C4-2B (cell line): ENCODE measurements at regions not wholly inside any gene's neighbourhood (a gene's known extent, or its start where the extent isn't known, plus 50 kb on each side); places are given as distances from the start of the nearest gene placed in this dataset.

ENCODE experiments used
- CTCF ChIP-seq: fragments of 450-650 bp; conservative IDR thresholded peaks from 2 replicates; pipeline ENCODE4 v1.5.1; 2017; ENCODE audit warnings: mild to moderate bottlenecking
- ZFX ChIP-seq: fragments of 450-650 bp; IDR thresholded peaks from 2 replicates; pipeline ENCODE4 v1.6.1; 2017

DNA sequence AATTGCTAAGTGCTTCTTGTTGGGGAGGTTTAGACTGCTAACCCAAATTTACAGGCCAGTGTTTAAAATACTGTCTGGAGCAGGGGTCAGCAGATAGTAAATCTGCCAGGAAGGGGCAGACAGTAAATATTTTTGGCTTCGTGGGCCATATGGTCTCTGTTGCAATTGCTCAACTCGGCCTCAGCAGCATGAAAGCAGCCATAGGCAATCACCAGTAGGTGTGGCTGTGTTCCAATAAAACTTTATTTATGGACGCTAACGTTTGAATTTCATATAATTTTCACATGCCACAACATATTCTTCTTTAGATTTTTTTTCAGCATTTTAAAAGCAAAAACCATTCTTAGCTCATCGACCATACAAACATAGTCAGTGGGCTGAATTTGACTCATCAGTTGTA, 172.7 kb downstream of the BRINP2 start:
- TF ChIP-seq CTCF (no peak; the same call in 1 of the 2 replicates), ZFX (no peak)
